M059J (cell line): ENCODE measurements at regions not wholly inside any gene's neighbourhood (a gene's known extent, or its start where the extent isn't known, plus 50 kb on each side); places are given as distances from the start of the nearest gene placed in this dataset.

ENCODE experiments used
- DNase-seq: peaks from one replicate; pipeline ENCODE4 v3.0.0-alpha.2; 2012; ENCODE audit warnings: low read depth

DNA sequence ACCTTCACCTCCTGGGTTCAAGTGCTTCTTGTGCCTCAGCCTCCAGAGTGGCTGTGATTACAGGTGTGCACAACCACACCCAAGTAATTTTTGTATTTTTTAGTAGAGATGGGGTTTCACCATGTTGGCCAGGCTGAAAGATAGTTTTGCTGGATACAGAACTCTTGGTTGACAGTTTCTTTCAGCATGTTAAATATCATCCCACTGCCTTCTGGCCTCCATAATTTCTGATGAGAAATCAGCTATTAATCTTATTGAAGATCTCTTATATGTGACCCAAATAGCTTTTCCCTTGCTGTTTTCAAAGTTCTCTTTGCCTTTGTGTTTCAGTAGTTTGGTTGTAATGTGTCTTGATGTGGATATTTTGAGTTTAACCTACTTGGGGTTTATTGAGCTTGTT is 50.3 kb upstream of the BRD7 start:
- DNase-seq: no peak
